Osteoblast (primary cell): ENCODE measurements at regions not wholly inside any gene's neighbourhood (a gene's known extent, or its start where the extent isn't known, plus 50 kb on each side); places are given as distances from the start of the nearest gene placed in this dataset.

ENCODE experiments used
- DNase-seq: peaks from one replicate; pipeline ENCODE4 v3.0.0; 2011; ENCODE audit warnings: low spot score, mixed read lengths; ENCODE audit not compliant: insufficient read length; ENCODE audit errors: missing footprints
- H2AFZ ChIP-seq: 2 replicates; pipeline ENCODE4 v1.6.0; 2011; ENCODE audit warnings: mild to moderate bottlenecking, low read length
- H3K27ac ChIP-seq: 2 replicates; pipeline ENCODE4 v1.5.1; 2011; ENCODE audit warnings: mild to moderate bottlenecking, low read depth, low read length, moderate library complexity
- H3K27me3 ChIP-seq: 2 replicates; pipeline ENCODE4 v1.6.0; 2012; ENCODE audit warnings: mild to moderate bottlenecking, control low read depth, inconsistent platforms, low read length, moderate library complexity; ENCODE audit not compliant: insufficient read depth
- H3K36me3 ChIP-seq: 2 replicates; pipeline ENCODE4 v1.5.1; 2011; ENCODE audit warnings: mild to moderate bottlenecking, low read length, control low read depth, moderate library complexity; ENCODE audit not compliant: insufficient read depth
- H3K4me1 ChIP-seq: 2 replicates; pipeline ENCODE4 v1.5.1; 2011; ENCODE audit warnings: mild to moderate bottlenecking, low read length, control low read depth, moderate library complexity; ENCODE audit not compliant: insufficient read depth
- H3K4me2 ChIP-seq: 2 replicates; pipeline ENCODE4 v1.6.0; 2011; ENCODE audit warnings: mild to moderate bottlenecking, low read length; ENCODE audit not compliant: insufficient read depth
- H3K4me3 ChIP-seq: fragments of 200-600 bp; sonication (generic); 3 replicates; pipeline ENCODE4 v1.5.1; 2012; ENCODE audit warnings: mild to moderate bottlenecking, low read length, inconsistent platforms; ENCODE audit not compliant: insufficient read depth
- H3K79me2 ChIP-seq: 2 replicates; pipeline ENCODE4 v1.6.0; 2012; ENCODE audit warnings: mild to moderate bottlenecking, low read length, control low read depth, inconsistent platforms; ENCODE audit not compliant: insufficient read depth
- H3K9me3 ChIP-seq: 2 replicates; pipeline ENCODE4 v1.5.1; 2011; ENCODE audit warnings: low read depth, low read length, control low read depth
- H4K20me1 ChIP-seq: 2 replicates; pipeline ENCODE4 v1.6.0; 2012; ENCODE audit warnings: mild to moderate bottlenecking, low read length, control low read depth; ENCODE audit not compliant: insufficient read depth
- CTCF ChIP-seq: IDR thresholded peaks from 2 replicates; pipeline ENCODE4 v1.5.1; 2011; ENCODE audit warnings: mild to moderate bottlenecking, low read depth, low read length, moderate library complexity; ENCODE audit errors: extremely low read depth

GRCh38 chr20:54849741-54850140, 374.3 kb downstream of the DOK5 start:
- H3K4me2 ChIP-seq = no peak overlapping the region
- H4K20me1 ChIP-seq = no peaks in the 10 kb centered on the region
- H3K4me3 ChIP-seq = no peak overlapping the region
- TF ChIP-seq CTCF = no peak
- H3K27ac ChIP-seq = no peak overlapping the region
- no peaks in the 10 kb centered on the region for H3K79me2 ChIP-seq
- H2AFZ ChIP-seq = no peak overlapping the region
- H3K4me1 ChIP-seq = no peaks in the 10 kb centered on the region
- no peak for DNase-seq
- no peaks in the 10 kb centered on the region for H3K36me3 ChIP-seq
- peaks cover 5% of the 10 kb centered on the region for H3K9me3 ChIP-seq
- H3K27me3 ChIP-seq = no peaks in the 10 kb centered on the region

- no peak for DNase-seq
- Histone ChIP-seq H3K36me3 (no peaks in the 10 kb centered on the region), H3K4me3 (no peak overlapping the region), H4K20me1 (no peaks in the 10 kb centered on the region), H2AFZ (no peak overlapping the region), H3K4me2 (no peak overlapping the region), H3K27me3 (no peaks in the 10 kb centered on the region), H3K79me2 (no peaks in the 10 kb centered on the region), H3K27ac (no peak overlapping the region), H3K4me1 (no peaks in the 10 kb centered on the region), H3K9me3 (peaks cover 3% of the 10 kb centered on the region)
- TF ChIP-seq CTCF = no peak
Observed at GRCh38 chr20:54848984-54849538, 373.7 kb downstream of the DOK5 start.

GRCh38 chr20:54848262-54848661, 372.9 kb downstream of the DOK5 start:
- no peak overlapping the region for H3K27ac ChIP-seq
- H2AFZ ChIP-seq = no peak overlapping the region
- DNase-seq = no peak
- H3K27me3 ChIP-seq = no peaks in the 10 kb centered on the region
- H4K20me1 ChIP-seq = no peaks in the 10 kb centered on the region
- no peaks in the 10 kb centered on the region for H3K4me1 ChIP-seq
- no peak for TF ChIP-seq CTCF
- peaks cover 3% of the 10 kb centered on the region for H3K9me3 ChIP-seq
- H3K79me2 ChIP-seq = no peaks in the 10 kb centered on the region
- no peak overlapping the region for H3K4me2 ChIP-seq
- H3K4me3 ChIP-seq = no peak overlapping the region
- no peaks in the 10 kb centered on the region for H3K36me3 ChIP-seq

GRCh38 chr20:54846948-54847347, 371.6 kb downstream of the DOK5 start:
- Histone ChIP-seq H3K27me3 (no peaks in the 10 kb centered on the region), H3K4me1 (no peaks in the 10 kb centered on the region), H2AFZ (no peak overlapping the region), H3K4me3 (no peak overlapping the region), H3K9me3 (peaks cover 3% of the 10 kb centered on the region), H3K27ac (no peak overlapping the region), H3K36me3 (no peaks in the 10 kb centered on the region), H3K4me2 (no peak overlapping the region), H4K20me1 (no peaks in the 10 kb centered on the region), H3K79me2 (no peaks in the 10 kb centered on the region)
- no peak for DNase-seq
- no peak for TF ChIP-seq CTCF
